CD4-positive, alpha-beta T cell treated with Interleukin-17A for 1 hour (primary cell): ENCODE measurements at regions not wholly inside any gene's neighbourhood (a gene's known extent, or its start where the extent isn't known, plus 50 kb on each side); places are given as distances from the start of the nearest gene placed in this dataset.
A peak's percentile ranks its signal among the peaks of the same experiment; 100 is the strongest.

Experiments
- DNase-seq: peaks from one replicate; pipeline ENCODE4 v3.0.0-alpha.2; 2020

DNA sequence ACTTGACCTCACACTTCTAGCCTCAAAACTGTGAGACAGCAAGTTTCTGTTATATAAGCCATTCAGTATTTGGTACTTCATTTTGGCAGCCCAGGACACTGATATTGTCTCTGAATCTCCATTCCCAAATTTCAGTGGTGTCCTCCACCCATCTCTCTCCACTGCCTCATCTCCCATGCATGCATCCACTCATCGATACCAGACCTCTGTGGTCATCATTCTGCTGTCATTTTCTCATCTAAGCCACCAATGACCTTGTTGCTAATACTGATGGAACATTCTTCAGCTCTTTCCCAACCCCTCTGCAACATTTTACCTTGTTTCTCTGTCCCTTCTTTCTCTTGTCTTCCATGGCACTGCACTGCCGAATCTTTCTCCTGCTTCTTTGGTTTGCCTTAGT is 221.8 kb downstream of the SNX18 start:
- DNase-seq: no peak

DNA sequence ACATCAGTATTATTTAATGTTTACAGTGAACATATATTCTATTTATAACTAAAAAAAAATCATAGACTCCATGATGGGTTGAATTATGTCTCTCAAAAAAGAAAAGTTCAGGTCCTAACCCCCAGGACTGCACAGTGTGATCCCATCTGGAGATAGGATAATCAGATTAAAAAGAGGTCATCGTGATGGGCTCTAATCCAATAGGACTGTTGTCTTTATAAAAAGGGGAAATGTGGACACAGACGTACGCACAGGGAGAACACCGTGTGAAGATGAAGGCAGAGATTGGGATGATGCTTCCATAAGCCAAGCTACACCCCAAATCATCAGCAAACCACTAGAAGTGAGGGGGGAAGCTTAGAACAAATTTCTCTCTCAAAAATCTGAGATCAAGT is 221.4 kb downstream of the SNX18 start:
- no peak for DNase-seq

DNA sequence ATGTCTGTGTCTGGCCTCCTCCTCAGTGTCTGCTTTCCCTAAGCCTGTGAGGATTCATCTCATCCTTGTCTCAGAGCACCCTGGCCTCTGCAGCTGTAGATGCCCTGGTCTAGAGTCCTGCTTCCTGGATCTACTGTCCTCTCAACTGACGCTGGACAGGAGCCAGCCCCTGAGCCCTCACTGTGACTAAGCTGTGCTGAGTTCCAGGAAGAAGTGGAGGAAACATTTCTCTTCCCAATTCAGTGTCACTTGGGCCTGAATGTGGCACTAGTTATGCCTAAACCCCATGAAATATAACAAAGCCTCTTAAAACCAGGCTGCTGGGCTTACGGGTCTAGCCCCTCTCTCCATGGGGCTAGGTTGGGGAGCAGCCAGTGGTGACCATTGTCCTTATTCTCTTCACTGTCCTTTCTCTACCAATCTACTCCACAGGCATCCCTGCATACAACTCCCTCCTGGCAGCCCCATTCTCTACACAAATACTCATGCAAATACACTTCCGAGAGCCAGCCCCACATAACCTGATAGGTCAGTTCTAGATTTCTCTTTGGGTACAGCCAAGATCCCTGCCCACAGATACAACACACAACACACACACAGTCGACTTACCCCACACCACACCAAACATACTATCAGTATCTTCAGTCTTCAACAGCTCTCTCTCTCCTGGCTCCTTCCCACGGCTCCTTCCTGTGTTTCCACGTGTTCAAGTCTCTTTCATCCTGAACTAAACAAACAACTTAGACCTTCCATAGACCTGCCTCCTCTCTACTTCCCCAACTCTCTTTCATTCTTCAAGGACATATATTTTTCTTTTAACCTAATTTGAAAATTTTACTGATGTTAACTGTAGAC is 220.8 kb downstream of the SNX18 start:
- no peak for DNase-seq

DNA sequence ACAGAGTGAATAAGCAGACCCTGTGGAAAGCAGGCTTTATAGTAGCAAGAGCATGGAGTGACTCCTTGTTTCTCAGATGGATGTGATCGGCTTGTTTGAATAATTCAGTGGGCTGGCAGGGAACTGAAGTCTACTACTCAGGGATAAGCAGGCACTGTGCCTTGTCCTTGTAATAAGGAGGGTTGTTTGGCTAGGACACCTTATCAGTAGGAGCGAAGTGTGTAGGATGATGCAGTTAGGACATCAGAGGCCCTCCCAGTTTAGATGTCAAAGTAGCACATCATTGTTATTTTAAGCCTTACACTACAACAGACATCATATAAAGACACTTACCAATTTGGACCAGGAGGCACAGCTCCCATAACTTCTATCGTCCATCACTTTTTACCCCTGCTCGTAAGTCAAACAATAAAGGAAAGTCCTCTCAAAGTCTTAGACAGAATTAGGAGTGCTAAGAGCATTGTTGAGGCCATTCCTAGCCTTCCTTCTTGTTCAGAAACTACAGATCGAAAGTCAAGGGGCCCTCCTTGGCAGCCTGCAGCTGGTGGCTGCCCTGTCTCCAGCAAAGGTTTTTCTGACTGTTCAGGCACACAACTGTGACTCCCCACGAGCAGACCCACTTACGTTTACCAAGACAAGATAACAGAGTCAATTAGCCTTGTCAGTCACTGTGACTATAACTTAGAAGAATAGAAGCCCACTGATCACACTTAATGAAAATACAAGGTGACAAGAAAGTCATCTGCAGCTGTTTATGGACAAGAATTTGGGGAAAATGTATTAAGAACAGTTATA is 218.6 kb downstream of the SNX18 start:
- no peak for DNase-seq

DNA sequence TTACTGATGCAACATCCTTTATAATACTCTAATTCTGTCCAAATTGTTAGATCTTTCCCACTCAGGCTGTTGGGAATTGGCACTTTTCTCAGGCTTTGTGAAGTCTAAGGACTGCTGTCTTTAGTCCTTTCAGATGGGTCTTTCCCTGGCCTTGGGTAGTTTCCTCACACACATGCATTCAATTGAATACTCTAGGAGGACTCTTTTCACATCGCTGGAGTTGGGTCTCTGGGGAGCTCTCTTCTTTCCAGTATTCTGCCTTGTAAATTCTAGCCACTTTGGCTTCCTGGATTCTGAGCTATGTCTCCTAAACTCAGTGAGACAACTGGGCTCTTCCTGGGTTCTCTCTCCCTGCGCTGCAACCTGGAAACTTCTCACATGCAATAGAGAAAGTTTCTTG is 215.5 kb downstream of the SNX18 start:
- no peak for DNase-seq

DNA sequence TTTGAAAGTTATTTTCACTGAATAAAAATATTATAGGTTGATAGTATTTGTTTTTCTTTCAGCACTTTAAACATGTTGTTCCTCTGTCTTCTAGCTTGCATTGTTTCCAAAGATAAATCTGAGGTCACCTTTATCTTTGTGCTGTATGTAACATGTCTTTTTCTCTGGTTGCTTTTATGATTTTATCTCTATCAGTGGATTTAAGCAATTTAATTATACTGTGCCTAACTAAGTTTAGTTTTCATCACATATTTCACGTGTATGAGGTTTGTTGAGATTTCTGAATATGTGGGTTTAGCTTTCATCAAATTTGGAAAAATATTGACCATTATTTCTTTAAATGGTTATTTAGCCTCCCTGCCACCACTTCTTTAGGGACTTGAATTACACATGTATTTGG is 214.5 kb downstream of the SNX18 start:
- DNase-seq: no peak

DNA sequence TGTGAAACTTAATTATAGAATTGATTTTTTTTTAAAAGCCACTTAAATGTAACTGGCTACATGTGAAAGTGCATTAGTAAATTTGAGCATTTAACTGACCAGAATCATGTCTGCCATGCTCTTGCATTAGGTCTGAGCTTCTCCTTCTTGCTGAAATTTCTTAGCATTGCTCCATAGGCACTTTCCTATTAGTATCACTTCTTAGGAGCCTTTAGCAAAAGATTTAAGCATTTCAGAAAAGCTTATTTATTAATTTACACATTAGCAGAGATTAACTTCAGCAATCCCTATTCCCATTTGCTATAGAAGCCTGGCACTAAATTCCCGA is 211.0 kb downstream of the SNX18 start:
- DNase-seq: no peak

DNA sequence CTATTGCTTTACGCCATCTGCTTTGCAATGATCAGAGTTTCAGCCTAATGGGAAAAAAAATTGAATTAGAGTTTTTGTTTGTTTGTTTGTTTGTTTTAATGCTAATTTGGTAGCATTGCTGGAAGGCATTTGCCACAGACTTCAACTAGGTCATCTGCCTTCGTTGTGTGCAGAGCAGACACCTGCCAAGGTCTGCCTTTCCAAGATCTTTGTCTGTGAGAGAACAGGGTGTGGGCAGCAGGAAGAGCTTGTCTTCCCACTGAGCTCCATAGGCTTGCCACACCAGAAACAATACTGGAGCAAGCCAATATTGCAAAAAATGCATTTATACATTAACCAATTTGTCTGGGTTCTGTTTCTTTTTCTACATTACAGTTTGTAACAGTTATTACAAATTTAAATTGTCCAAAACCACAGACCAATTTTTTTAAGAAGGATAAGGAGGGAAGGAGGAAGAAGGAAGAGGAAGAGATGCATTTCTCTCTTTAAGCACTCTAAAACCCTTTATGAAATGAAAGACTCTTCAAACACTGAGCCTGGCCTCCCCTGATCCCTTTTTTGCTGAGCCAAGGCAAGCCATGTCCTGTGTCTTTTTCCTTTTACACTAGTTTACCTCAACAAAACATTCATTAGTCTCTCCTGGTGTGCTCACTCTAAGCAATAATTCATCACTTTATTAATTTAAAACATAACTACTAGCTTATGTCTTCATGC is 210.5 kb downstream of the SNX18 start:
- no peak for DNase-seq

DNA sequence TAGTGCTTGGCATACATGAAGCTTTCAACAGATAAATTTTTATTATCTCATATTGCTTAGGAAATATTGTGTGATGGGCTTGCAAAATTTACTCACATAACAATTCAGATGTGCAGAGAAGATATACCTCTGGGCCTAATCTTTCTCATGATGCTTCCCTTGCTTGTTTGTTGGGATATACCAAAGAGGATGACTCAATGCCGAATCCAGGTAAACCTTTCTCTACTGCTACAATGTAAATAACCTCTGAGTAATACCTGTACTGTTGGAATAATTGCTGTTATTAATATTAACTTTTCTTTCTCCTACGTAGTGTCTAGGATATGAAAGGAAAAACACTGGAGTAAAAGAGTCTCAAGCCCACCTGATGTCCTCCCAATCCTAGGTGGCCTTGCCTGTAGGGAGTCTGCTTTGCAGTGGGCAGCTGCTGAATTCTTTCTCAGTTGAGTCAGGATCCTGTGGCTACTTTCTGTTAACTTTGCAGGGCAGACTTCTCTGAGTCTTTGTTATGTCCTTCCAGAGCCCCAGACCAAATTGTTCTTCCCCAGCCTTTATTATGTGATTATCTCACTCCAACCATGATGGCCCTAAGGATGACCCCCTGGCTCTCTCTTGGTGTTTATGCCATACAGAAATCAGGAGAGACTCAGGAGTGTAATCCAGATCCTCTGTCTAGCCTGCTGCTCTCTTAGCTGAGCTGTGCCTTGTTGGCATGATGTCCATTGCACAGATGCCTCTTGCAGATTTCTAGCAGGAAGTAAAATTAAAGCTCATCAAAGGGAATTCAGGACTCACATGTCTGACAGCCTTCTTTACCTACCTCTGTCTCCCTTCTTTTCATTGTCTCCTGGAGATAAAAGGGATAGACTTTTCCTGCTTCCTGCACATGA is 208.1 kb downstream of the SNX18 start:
- no peak for DNase-seq

DNA sequence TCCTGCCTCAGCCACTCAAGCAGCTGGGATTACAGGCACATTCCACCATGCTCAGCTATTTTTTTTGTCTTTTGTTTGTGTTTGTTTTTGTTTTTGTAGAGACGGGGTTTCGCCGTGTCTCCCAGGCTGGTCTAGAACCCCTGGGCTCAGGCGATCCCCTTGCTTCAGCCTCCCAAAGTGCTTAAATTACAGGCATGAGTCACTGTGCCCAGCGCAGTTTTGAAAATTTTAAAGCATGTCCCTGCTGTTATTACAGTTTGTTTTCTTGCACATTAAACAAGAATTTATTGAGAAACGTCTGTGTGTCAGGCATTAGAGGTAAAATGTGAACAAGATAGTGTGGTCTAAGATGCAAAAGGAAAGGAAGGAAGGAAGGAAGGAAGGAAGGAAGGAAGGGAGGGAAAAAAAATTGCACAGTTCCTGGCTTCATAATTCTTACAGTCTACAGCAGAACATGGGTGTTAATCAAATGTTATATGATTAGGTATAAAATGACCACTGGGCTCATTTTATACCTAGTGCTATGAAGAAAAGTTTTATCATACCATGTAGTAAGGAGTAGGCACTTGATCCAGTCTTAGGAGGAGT is 205.4 kb downstream of the SNX18 start:
- DNase-seq: no peak

DNA sequence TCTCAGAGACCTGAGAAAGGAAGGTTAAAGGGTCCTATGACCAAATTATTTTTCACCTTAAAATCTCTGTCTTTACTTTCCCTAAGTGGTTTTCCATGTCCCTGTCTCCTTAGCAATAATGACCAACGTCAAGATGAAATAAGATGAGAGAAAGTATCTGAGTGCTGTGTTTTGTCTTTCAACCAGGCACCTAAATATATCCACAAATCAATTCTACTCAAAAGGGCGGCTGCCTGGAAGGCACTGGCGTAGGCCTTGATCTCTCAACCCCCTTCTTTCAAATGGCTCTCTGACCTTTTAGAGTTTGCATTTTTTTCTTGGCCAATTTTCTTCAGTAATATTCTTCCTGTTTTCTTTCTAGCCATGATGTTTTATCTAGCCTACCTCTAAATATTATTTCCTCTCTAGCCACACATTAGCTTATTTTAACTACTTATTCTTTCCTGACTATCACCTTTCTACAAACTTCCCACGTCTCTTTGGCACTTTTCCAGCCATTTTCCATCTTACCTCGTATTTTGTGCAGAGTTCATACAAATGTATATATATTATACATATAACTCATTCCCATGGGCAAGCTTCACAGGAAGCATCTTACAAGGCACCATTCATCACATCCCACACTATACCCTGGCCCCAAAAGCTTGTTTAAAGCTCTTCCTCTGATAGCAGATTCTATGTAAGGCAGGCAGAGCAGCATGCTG is 204.5 kb downstream of the SNX18 start:
- no peak for DNase-seq

DNA sequence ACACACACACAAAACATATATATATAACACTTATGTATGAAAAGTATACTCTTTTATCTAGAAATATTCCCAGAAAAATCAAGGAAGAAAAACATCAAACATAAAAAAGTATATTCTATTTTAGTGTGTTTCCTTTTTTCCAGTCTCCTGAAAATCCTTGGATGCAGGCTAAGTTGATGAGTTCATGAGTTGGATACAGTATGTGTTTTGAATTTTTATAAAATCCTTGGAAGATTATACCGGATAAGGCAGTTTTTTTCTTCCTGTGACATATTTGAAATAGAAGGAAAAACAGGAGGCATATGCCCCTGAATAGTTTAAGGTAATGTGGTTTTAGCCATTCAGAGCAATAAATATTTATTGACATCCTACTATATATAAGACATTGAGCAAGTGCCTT is 203.6 kb downstream of the SNX18 start:
- no peak for DNase-seq

DNA sequence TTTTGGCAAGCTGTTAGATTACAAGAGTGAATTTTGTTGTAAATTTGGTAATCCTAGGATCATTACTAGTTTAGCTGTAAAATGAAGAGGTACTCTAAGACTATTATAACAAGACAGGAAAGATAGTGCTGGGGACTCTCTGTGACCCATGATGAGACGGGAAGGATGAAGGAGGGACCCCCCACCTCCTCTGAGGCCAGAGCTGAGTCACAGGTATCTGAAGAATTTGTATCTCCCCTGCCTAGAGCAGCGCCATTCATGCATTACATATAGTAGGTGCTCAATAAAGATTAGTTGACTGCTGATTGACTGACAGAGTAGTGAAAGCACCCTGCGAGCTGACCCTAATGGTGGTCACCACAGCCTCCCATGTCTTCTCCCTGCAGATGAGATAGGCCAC is 202.8 kb downstream of the SNX18 start:
- DNase-seq: no peak

DNA sequence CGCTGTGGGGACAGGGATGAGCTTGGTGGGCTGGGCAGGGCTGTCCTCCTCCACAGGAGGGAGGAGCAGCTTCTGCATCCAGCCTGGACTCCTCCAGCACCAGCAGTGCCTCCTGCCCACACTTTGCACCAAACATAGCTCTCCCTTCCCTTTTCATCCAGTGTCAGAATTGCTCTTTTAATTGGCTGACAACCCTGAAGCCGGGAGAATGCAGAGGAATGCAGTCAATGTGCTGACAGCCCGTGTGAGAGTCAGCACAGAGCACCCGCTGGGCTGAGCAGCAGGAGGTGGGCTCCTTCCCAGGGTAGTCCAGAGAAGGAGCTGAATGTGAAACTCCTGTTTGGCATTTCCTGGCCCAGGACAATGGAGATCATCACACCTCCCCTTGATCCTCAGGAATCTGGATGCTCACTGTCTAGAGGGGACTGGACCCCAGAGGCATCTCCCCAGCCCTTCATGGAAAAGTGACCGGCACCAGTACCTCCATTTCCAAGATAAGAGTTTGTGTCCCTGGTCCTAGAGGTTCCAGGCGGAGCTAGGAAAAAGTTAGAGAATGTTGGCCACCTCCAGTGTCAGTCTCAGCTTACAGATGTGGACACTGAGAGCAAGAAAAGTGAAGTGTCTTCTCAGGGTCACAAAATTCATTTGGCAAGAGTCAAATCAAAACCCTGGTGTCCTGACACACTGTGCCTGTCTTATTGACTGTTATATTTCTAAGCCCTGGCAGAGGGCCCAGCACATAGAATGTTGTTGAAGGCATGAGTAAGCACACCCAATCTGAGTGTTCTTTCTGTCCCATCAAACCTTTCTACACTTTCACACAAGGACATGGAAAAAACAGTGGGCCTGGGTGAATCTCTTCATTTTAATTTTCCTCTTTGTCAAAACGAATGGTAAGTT is 202.1 kb downstream of the SNX18 start:
- no peak for DNase-seq

DNA sequence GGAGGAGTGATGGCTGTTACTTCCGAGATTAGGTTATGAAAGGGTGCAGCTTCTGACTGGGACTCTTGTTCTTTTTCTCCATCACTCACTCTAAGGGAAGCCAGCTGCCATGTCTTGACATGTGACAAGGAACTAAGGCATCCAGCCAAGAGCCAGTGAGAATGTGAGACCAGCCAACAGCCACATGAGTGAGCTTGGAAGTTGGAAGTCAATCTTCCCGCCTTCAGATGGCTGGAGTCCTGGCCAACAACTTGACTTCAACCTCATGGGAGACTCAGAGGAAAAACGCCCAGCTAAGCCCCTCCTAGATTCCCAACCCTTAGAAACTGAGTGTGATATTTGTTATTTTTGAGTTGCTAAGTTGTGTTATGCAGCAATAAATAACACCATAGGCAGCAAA is 201.1 kb downstream of the SNX18 start:
- no peak for DNase-seq

DNA sequence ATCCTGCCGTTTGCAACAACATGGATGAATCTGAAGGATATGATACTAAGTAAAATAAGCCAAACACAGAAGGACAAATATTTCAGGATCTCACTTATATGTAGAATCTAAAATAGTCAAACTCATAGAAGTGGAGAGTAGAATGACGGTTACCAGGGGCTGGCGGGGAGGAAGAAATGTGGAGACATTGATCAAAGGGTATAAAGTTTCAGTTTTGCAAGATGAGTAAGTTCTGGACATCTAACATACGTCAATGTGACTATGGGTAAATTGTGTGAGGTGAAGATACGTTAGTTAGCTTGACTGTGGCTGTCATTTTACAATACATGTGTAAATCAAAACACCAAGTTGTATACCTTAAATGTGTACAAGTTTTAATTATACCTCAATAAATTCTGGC is 200.3 kb downstream of the SNX18 start:
- peak; percentile 7 for DNase-seq

DNA sequence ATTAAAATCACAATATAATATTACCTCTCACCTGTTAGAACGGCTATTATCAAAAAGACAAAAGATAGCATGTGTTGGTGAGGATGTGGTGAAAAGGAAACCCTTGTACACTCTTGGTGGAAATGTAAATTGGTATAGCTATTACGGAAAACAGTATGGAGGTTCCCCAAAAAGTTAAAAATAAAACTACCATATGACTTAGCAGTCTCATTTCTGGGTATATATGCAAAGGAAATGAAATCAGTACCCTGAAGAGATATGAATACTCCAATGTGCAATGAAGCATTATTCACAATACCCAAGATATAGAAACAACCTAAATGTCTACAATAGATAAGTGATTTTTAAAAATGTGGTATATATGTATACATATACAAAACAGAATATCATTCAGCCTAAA is 199.9 kb downstream of the SNX18 start:
- DNase-seq: no peak

DNA sequence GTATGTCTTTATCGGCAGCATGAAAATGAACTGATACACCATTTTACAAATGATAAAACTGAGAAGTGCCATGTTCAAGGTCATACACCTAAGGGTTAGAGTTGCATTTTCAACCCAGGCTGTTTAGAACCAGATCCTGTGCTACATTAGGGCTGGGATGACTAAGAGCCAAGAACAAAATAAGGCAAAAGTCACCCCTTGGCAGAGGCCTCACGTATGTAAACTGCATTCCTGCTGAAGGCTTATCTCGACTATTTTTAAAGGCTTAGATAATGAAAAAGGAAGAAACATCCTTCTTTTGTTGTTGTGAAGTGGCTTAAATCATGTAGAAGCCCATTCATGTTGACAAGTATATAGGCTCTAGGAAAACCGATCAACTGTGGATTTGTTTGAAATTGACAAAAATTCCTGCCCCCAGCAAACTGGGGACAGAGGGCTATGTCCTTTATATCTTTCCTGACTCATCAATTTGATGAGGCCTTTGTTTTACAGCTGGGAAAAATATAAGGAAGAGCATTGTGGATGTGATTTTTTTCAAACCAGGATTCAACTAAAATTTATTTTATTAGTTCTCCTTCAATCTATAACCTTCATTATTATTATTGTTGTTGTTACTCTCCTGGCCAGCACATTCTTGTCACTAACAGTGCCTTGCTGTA is 196.5 kb downstream of the SNX18 start:
- no peak for DNase-seq

DNA sequence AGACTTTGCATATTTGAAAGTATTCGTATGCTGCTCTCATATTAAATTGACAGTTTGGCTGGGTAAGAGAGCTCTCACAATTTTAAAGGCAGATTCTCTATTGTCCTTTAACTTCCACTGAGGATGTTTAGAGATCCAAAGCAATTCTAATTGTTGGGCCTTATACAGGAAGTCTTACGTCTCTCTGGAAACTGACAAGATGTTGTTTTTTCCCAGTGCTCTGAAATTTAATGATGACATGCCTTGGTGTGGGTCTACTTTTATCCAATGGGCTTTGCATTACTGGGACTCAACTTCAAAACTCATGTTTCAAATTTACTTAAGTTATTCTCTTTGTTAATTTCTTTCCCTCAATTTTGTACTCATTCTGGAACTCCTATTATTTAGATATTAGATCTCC is 191.5 kb downstream of the SNX18 start:
- DNase-seq: no peak

DNA sequence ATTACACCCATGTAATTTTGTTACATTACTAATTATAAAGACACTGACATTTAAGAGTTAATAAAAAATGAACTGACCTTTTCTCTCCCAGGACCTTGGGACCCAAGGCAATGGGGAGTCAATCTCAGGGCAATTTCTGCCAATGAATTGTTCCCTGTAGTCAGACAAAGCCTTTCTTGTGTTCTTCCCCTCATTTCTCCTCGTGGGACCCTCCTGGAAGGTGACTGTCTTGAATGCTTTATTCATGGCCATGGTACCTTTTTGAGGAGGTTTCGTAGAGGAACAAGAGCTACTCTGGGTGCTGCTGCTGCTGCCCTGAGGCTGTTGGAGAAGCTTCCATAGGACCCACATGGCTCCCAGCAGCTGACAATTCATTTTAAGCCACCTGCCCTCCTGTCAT is 190.3 kb downstream of the SNX18 start:
- DNase-seq: no peak
